Renal cortical epithelial cell (primary cell): ENCODE measurements at regions not wholly inside any gene's neighbourhood (a gene's known extent, or its start where the extent isn't known, plus 50 kb on each side); places are given as distances from the start of the nearest gene placed in this dataset.

ENCODE experiments used
- DNase-seq: peaks from one replicate; pipeline ENCODE4 v3.0.0-alpha.2; 2011; ENCODE audit warnings: low read depth

DNA sequence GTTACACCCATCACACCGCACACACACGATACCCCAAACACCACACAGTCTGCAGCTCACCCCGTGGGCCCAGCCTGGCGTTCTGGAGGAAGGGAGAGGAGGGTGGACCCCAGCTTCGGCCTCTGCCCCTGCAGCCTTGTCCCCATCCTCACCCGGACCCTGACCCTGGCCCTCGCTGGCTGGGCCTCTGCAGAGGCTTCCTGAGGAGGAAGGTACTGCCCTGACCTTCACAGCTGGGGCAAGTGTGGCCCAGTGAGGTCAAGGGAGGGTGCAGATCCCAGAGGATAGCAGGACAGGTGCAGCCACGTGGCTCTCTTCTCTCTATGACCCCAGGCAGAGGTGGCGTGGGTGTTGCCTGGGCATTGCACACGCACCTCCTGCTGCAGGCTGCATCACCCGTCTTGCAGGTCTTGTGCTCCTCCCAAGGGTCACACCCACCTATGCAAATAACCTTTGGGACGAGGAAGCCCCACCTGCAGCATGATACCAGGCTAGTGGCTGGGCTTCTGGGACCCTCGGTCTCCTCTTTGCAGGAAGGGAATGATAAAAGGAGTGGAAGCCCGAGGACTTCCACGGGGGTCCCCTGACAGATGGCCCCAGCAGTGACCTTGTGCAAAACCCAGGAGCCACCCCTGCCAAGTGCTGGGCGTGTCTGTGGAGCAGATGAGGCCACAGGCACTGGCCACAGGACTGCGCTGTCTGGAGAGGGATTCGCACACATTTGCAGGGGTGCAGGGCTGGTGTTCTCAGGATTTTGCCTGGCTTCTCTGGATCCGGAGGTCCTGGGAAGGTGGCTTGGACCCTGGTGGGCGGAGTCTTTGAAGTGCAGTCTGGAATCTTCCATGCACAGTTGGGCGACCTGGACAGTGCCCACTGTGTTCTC lies 1241.5 kb downstream of the BRD1 start:
- DNase-seq: no peak

GRCh38 chr22:48584170-48584569 lies 1243.5 kb downstream of the BRD1 start:
- no peak for DNase-seq

DNA sequence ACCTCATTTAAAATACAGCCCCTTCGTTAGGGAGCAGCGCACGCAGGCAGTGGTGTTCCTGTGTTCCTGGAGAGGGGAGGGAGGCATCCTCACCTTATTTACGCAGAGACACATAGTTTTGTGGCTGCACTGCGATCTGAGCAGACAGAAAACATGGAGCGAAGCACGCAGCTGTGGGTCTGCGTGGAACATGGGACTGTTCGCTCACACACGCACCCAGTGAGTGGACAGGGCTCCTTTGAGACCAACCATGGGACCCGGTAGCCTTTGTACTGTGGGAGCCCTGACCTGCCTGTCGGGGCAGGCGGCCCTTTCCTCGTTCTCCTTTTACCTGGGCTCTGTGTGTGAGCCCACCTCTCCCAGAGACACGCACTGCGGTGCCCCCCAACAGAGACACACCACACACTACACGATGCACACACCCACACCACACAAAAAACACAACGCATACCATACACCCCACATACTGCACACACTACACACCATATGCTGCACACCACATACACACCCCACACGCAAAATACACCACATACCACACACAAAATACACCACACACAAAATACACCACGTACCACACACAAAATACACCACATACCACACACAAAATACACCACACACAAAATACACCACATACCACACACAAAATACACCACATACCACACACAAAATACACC lies 1245.7 kb downstream of the BRD1 start:
- DNase-seq: no peak

- no peak for DNase-seq
Observed at GRCh38 chr22:48581205-48581766, 1246.4 kb downstream of the BRD1 start.

DNA sequence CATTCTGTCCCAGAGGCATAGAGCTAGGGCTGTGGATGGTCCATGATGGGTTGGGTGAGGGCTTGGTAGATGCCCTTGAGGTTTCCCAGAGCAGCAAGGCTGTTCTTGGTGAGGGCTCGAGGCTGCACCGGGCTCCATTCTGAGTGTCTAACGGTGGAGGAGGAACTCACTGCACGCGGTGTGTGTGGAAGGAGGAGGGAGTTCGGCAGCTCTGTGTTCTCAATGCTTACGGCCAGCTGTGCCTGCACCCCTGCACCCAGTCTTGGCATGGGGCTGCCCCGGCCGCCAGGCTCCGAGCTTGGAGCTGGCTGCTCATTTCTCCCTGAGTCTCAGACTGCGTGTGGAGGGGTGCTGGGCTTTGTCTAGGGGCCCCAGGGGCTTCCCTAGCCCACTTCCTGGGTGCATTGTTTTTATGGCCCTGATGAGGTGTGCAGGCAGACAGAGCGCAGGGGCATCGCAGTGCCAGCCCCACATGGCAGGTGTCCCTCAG lies 1247.1 kb downstream of the BRD1 start:
- no peak for DNase-seq

DNA sequence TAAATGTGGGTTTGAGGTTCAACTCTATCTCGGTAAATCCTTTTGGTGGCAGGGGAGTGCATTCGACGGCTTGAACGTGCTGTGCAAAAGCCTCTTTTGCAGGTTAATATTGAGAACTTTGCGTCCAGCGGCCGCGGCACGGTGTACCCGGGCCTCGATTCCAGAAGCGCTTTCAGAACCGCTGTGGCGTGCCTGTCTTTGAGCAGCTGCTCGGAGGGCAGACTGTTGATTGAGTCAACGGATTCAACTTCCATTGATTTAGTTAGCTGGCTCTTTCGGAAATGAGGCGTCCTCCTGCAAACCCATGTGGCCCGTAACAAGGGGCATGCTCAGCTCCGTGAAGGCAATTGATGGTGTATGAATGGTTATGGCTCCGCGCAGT lies 1247.8 kb downstream of the BRD1 start:
- no peak for DNase-seq

DNA sequence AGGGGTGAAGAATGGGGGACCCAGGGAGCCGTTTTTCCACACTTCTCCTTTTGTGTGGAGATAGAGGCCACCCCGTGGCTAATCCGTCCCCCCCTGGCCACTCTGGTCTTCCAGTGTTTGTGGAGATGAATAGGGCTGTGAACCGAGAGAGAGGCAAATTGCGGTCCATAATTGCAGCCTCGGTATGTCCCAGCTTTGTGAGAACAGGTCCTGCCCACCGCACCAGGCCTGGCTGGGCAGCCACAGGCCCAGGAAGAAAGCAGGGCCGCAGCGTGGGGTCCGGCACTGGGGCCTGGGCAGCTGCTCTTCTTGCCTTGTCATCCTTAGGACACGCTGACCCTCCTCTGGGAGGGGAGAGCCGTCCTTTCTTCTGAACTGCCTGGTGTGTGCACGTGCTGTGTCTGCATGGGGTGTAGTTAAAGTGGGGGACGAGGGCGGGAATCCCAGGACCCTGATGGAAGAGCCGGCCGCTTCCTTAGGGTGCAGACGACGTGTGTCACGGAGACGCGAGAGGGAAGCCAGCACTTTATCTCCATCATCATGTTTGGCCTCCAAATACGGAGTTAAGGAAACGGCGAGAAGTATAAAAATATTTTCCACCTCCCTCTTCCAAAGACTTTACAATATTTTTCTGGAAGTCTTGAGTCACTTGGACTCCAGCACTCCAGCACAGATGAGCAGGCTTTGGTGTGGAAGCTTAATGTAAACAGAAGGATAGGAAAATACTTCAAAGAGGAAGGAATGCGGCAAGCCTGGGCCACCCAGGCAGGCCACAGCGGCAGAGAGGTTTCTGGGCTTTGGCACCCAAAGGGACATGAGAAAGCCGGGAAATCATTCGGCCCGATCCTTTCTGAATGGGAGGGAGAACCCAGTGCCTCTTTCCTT lies 1248.4 kb downstream of the BRD1 start:
- DNase-seq: no peak

GRCh38 chr22:48578138-48579042 lies 1249.3 kb downstream of the BRD1 start:
- no peak for DNase-seq

DNA sequence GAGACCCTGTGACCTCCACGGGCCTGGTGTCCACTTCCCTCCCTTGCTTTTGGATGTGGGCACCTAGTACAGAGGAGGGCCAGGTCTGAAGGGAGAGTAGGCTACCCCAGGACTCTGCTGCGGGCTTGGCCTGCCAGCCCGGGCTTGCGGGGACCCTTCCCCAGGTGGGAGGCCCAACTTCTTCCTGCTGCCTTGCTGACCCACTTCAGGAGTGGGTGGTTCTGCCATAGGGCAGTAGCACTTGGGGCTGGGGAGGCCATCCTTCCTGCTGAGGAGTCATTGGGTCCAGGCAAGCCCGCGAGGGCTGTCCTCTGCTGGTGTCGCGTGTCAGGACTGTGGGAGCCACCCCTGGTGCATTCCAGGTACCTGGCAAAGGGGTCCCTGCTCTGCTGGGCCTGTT lies 1250.0 kb downstream of the BRD1 start:
- DNase-seq: no peak

GRCh38 chr22:48577014-48577690 lies 1250.5 kb downstream of the BRD1 start:
- DNase-seq: no peak

DNA sequence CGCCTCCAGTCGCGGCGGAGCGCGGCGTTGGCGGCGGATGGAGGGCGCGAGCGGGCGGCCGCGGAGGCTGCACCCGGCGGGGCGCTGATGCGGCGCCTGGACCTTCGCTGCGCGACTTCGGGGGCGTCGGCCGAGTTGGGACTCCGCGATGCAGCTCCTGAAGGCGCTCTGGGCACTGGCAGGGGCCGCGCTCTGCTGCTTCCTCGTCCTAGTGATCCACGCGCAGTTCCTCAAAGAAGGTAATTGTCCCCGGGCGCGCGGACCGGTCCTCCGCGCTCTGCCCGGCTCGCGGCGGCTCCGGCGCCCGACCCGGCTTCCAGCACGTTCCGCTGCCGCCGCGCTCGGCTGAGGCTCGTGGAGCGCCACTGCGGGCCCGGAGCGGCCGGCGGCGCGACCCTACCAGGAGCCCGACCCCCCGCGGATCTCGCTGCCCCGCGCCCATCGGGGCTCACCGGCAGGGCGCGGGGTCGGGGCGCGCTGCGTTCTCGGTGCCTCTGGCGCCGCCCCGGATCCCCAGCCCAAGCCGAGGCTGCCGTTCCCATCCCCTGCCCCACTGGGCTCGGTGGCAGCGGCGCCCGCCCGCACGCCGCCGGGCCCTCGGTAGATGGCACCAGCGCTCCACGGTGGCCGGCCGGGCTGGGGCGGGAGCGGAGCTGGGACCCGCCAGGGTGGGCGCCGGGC lies 1251.2 kb downstream of the BRD1 start:
- no peak for DNase-seq

DNA sequence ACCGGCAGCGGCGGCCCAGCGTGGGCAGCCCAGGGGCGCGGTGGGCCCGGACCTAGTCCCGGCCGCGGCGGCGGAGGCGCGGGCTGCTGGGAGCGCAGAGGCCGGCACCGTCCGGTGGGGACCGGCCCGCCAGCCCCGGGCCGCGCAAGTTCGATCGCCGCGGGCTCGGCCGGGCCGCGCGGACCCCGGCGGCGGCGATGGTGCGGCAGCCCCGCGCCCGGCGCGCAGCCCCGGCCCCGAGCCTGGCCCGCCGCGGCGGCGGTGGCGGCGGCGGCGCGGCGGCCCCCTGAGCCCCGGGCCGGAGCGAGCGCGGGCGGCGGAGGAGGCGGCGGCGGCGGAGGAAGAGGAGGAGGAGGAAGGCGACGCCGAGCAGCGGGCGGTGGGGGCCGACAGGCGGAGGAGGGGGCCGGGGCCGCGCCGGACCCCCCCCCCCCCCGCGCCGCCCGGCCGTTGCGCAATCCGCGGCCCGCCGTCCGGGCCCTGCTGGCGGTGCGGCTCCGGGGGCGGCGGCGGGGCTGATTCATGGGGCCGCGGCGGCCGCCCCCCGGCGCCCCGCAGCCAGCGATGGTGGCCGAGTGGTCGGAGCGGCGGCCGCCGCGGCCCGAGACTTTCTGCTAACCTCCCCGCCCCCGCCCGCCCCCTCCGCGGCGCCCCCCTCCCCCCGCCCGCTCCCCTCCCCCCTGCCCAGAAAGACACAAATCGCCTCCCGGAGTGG lies 1251.9 kb downstream of the BRD1 start:
- DNase-seq: no peak

- no peak for DNase-seq
Observed at GRCh38 chr22:48574776-48575617, 1252.7 kb downstream of the BRD1 start.

- DNase-seq: no peak
Observed at GRCh38 chr22:48573766-48574165, 1253.9 kb downstream of the BRD1 start.

DNA sequence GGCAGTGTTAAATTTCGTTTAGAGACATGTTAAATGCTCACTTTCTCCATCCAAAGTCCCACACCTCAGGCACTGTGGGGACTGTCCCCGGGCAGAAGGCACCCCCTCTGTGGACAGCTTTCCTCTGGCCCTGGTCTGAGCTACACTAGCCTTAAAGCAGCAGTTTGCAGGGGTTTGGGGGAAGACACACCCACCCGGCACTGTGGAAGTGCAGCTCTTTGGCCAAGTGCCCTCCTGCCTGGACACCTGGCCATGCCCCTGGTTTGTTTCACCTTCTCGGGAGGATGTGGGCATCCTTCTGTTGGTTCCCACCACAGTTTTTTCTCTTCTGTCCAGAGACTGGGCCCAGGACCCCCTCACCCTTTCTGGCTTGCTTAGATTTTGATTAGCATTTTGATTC lies 1254.7 kb downstream of the BRD1 start:
- no peak for DNase-seq

DNA sequence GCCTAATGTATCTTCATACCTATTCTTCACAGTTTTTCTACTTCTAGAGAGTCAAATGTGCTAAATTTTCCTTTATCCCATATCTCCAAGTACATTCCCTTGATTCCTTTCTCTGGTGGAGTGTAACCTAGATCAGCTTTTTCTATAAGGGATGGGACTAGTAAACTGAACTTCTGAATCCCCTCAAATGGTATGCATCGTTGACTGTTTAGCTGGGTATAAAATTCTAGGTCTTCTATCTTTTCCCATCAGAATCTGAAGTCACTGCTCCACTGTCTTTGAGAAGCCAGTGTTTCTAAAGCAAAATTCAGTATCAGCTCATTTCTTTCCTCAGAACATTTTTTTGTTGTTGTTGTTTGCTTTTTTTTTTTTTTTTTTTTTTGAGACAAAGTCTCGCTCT lies 1256.8 kb downstream of the BRD1 start:
- no peak for DNase-seq

DNA sequence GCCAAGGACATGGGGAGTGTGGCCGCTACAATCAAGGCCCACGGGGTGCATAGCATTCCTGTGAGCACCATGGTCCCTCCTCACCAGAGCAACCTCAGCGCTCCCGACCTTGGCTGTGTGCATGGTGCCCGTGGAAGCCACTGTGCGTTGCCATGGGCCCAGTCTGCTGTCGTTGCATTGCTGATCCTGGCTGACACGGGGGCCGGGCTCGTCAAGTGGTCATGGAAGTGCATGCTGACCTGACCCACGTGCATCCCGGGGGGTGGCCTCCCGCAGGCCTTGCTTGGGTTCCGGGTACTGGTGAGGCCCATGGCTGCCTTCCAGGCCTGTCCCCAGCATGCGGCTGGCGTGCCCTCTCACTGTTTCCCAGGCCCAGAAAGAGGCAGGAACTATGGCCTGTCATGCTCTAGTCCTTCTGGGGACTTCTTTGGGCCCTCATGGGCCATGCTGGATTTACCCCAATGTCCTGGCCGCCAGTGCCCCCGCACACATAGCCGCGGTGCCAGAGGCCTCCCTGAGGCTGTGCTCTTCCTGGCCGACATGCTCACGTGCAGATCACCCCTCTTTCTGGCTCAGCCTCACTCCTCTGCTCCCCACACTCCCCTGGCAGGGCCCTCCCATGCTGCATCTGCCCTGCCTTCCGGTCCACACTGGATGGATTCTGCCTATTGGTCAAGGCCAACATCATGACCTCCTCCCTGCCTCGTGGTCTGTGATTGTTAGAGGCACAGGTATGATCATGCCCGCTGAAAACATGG lies 1258.0 kb downstream of the BRD1 start:
- DNase-seq: no peak
